NCI-H526 (cell line): ENCODE measurements at regions not wholly inside any gene's neighbourhood (a gene's known extent, or its start where the extent isn't known, plus 50 kb on each side); places are given as distances from the start of the nearest gene placed in this dataset.
"Not testable (repeated sequence)": the region's sequence is repeated elsewhere in the genome, so short reads cannot be mapped to it uniquely, and the experiment has no call there.

ENCODE experiments used
- DNase-seq, 2 experiments: peaks; one replicate each; lab custom pipeline; 2025; lab: John Stamatoyannopoulos, UW

GRCh38 chr7:1300206-1300605 is 67.5 kb downstream of the UNCX start:
- no peak for DNase-seq

- no peak for DNase-seq
Measured at GRCh38 chr7:1300636-1301035, 68.0 kb downstream of the UNCX start.

- DNase-seq = no peak
Measured at GRCh38 chr7:1301054-1301881, 68.6 kb downstream of the UNCX start.

- no peak for DNase-seq
Measured at GRCh38 chr7:1301882-1302251, 69.2 kb downstream of the UNCX start.

- DNase-seq = no peak
Measured at GRCh38 chr7:1302936-1303335, 70.3 kb downstream of the UNCX start.

- DNase-seq = not testable (repeated sequence)
Measured at GRCh38 chr7:1304011-1304410, 71.3 kb downstream of the UNCX start.

GRCh38 chr7:1305873-1306272 is 73.2 kb downstream of the UNCX start:
- DNase-seq = no peak

- DNase-seq = no peak
Measured at GRCh38 chr7:1307828-1308227, 75.2 kb downstream of the UNCX start.

GRCh38 chr7:1309290-1309689 is 76.6 kb downstream of the UNCX start:
- DNase-seq = no peak

GRCh38 chr7:1309996-1310395 is 77.3 kb downstream of the UNCX start:
- DNase-seq = no peak

- DNase-seq = no peak
Measured at GRCh38 chr7:1310936-1311335, 78.3 kb downstream of the UNCX start.

- no peak for DNase-seq
Measured at GRCh38 chr7:1311406-1312135, 78.9 kb downstream of the UNCX start.

- DNase-seq = no peak
Measured at GRCh38 chr7:1312136-1313070, 79.7 kb downstream of the UNCX start.

- DNase-seq = no peak
Measured at GRCh38 chr7:1313613-1314012, 80.9 kb downstream of the UNCX start.

GRCh38 chr7:1314021-1314907 is 81.6 kb downstream of the UNCX start:
- DNase-seq = no peak

- no peak for DNase-seq
Measured at GRCh38 chr7:1314908-1315450, 82.3 kb downstream of the UNCX start.

- no peak for DNase-seq
Measured at GRCh38 chr7:1316086-1316485, 83.4 kb downstream of the UNCX start.

GRCh38 chr7:1317646-1318045 is 85.0 kb downstream of the UNCX start:
- no peak for DNase-seq

- DNase-seq = no peak
Measured at GRCh38 chr7:1318051-1318450, 85.4 kb downstream of the UNCX start.

- DNase-seq = no peak
Measured at GRCh38 chr7:1318661-1319060, 86.0 kb downstream of the UNCX start.

- DNase-seq = no peak
Measured at GRCh38 chr7:1320616-1321240, 88.1 kb downstream of the UNCX start.
